Loucy (cell line): ENCODE measurements at regions not wholly inside any gene's neighbourhood (a gene's known extent, or its start where the extent isn't known, plus 50 kb on each side); places are given as distances from the start of the nearest gene placed in this dataset.
"Not testable (repeated sequence)": the region's sequence is repeated elsewhere in the genome, so short reads cannot be mapped to it uniquely, and the experiment has no call there.

Experiments used
- H2AFZ ChIP-seq: fragments of 200-600 bp; sonication (generic); 2 replicates; pipeline ENCODE4 v1.6.0; 2016; ENCODE audit warnings: antibody characterized with exemption, mild to moderate bottlenecking, low read length, moderate library complexity
- H3F3A ChIP-seq: fragments of 200-600 bp; 2 replicates; pipeline ENCODE4 v1.6.0; 2016; ENCODE audit warnings: antibody characterized with exemption, low read depth, mild to moderate bottlenecking
- H3K27me3 ChIP-seq: fragments of 200-600 bp; sonication (generic); 2 replicates; pipeline ENCODE4 v1.6.1; 2014; ENCODE audit warnings: low read length, mild to moderate bottlenecking; ENCODE audit not compliant: insufficient read depth, poor library complexity, severe bottlenecking
- H3K36me3 ChIP-seq: fragments of 200-600 bp; sonication (generic); 2 replicates; pipeline ENCODE4 v1.6.1; 2016; ENCODE audit warnings: low read length; ENCODE audit not compliant: insufficient read depth
- H3K4me1 ChIP-seq: fragments of 200-600 bp; sonication (generic); 2 replicates; pipeline ENCODE4 v1.5.1; 2014; ENCODE audit warnings: low read length, mild to moderate bottlenecking; ENCODE audit not compliant: insufficient read depth, poor library complexity, severe bottlenecking
- H3K4me2 ChIP-seq: fragments of 200-600 bp; sonication (generic); 2 replicates; pipeline ENCODE4 v1.6.0; 2014; ENCODE audit warnings: antibody characterized with exemption, low read length, low read depth, mild to moderate bottlenecking; ENCODE audit not compliant: poor library complexity, severe bottlenecking
- H3K4me3 ChIP-seq: fragments of 200-600 bp; sonication (generic); 2 replicates; pipeline ENCODE4 v1.5.1; 2014; ENCODE audit warnings: low read length, mild to moderate bottlenecking, mixed read lengths; ENCODE audit not compliant: poor library complexity, severe bottlenecking
- H3K79me2 ChIP-seq: fragments of 200-600 bp; sonication (generic); 2 replicates; pipeline ENCODE4 v1.6.1; 2014; ENCODE audit warnings: low read length; ENCODE audit not compliant: insufficient read depth
- H3K9ac ChIP-seq: fragments of 200-600 bp; sonication (generic); 2 replicates; pipeline ENCODE4 v1.6.0; 2014; ENCODE audit warnings: mild to moderate bottlenecking, low read depth, low read length, moderate library complexity; ENCODE audit not compliant: poor library complexity, severe bottlenecking
- H3K9me2 ChIP-seq: fragments of 200-600 bp; sonication (generic); replicated peaks from 2 replicates; pipeline ENCODE4 v1.6.1; 2016; ENCODE audit warnings: low read depth, low read length, mixed read lengths
- H3K9me3 ChIP-seq: fragments of 200-600 bp; sonication (generic); 2 replicates; pipeline ENCODE4 v1.6.1; 2014; ENCODE audit warnings: mild to moderate bottlenecking, antibody characterized with exemption, low read length, low read depth; ENCODE audit not compliant: insufficient read depth
- H4K20me1 ChIP-seq: fragments of 200-600 bp; sonication (generic); 2 replicates; pipeline ENCODE4 v1.6.0; 2014; ENCODE audit warnings: antibody characterized with exemption, low read length, mild to moderate bottlenecking; ENCODE audit not compliant: insufficient read depth, poor library complexity, severe bottlenecking
- CTCF ChIP-seq: fragments of 200-600 bp; sonication (generic); conservative IDR thresholded peaks from 2 replicates; pipeline ENCODE4 v1.5.1; 2014; ENCODE audit warnings: mild to moderate bottlenecking, antibody characterized with exemption, low read length
- EZH2phosphoT487 ChIP-seq: fragments of 200-600 bp; IDR thresholded peaks from 2 replicates; pipeline ENCODE4 v1.6.1; 2018; ENCODE audit warnings: antibody characterized with exemption, mild to moderate bottlenecking, moderate library complexity, borderline replicate concordance

- no peaks in the 10 kb centered on the region for H3K4me1 ChIP-seq
- no peaks in the 10 kb centered on the region for H3F3A ChIP-seq
- H3K36me3 ChIP-seq = no peaks in the 10 kb centered on the region
- no peaks in the 10 kb centered on the region for H3K79me2 ChIP-seq
- H3K27me3 ChIP-seq = no peaks in the 10 kb centered on the region
- no peaks in the 10 kb centered on the region for H3K9me3 ChIP-seq
- TF ChIP-seq EZH2phosphoT487 = no peak
- no peak for TF ChIP-seq CTCF
- H3K4me3 ChIP-seq = no peak overlapping the region
- H4K20me1 ChIP-seq = no peaks in the 10 kb centered on the region
- no peaks in the 10 kb centered on the region for H3K9me2 ChIP-seq
- H3K4me2 ChIP-seq = no peak overlapping the region
- no peak overlapping the region for H2AFZ ChIP-seq
- H3K9ac ChIP-seq = no peak overlapping the region
Observed at GRCh38 chrX:112235547-112235946, 153.0 kb upstream of the TRPC5 start.

GRCh38 chrX:112233164-112233563 lies 150.6 kb upstream of the TRPC5 start:
- H3K79me2 ChIP-seq = no peaks in the 10 kb centered on the region
- H3K4me1 ChIP-seq = no peaks in the 10 kb centered on the region
- no peak overlapping the region for H3K4me3 ChIP-seq
- H3F3A ChIP-seq = no peaks in the 10 kb centered on the region
- H3K4me2 ChIP-seq = no peak overlapping the region
- H2AFZ ChIP-seq = no peak overlapping the region
- H3K27me3 ChIP-seq = no peaks in the 10 kb centered on the region
- TF ChIP-seq CTCF = no peak
- TF ChIP-seq EZH2phosphoT487 = no peak
- H3K9me2 ChIP-seq = no peaks in the 10 kb centered on the region
- H3K9me3 ChIP-seq = no peaks in the 10 kb centered on the region
- H3K9ac ChIP-seq = no peak overlapping the region
- H4K20me1 ChIP-seq = no peaks in the 10 kb centered on the region
- H3K36me3 ChIP-seq = no peaks in the 10 kb centered on the region

- H3K9ac ChIP-seq, H3K4me3 ChIP-seq, H3K36me3 ChIP-seq, H3K79me2 ChIP-seq, H3K9me2 ChIP-seq, H3K4me2 ChIP-seq, H3K27me3 ChIP-seq, H3F3A ChIP-seq, H4K20me1 ChIP-seq, H2AFZ ChIP-seq, H3K4me1 ChIP-seq, H3K9me3 ChIP-seq: not testable (repeated sequence)
Observed at GRCh38 chrX:112226795-112227194, 144.2 kb upstream of the TRPC5 start.

- Histone ChIP-seq H3K79me2 (no peaks in the 10 kb centered on the region), H3F3A (no peaks in the 10 kb centered on the region), H3K9me2 (no peaks in the 10 kb centered on the region), H2AFZ (no peak overlapping the region), H3K27me3 (no peaks in the 10 kb centered on the region), H3K9ac (no peak overlapping the region), H3K4me1 (no peaks in the 10 kb centered on the region), H3K9me3 (no peaks in the 10 kb centered on the region), H4K20me1 (no peaks in the 10 kb centered on the region), H3K36me3 (no peaks in the 10 kb centered on the region), H3K4me2 (no peak overlapping the region), H3K4me3 (no peak overlapping the region)
- no peak for TF ChIP-seq EZH2phosphoT487
- no peak for TF ChIP-seq CTCF
Observed at GRCh38 chrX:112223391-112223790, 140.8 kb upstream of the TRPC5 start.
